HL-60 (cell line): ENCODE measurements at regions not wholly inside any gene's neighbourhood (a gene's known extent, or its start where the extent isn't known, plus 50 kb on each side); places are given as distances from the start of the nearest gene placed in this dataset.
"Not testable (repeated sequence)": the region's sequence is repeated elsewhere in the genome, so short reads cannot be mapped to it uniquely, and the experiment has no call there.

ENCODE experiments used
- DNase-seq, 2 experiments: peaks; one replicate each; pipeline ENCODE4 v3.0.0-alpha.2; 2010 to 2020; ENCODE audit warnings: low read depth in 1 of 2, low spot score in 1 of 2
- H3K27ac ChIP-seq: fragments of 250-450 bp; sonication (Bioruptor Pico); replicated peaks from 2 replicates; pipeline ENCODE4 v1.5.1; 2020; ENCODE audit warnings: mild to moderate bottlenecking, moderate library complexity
- H3K27me3 ChIP-seq: fragments of 250-450 bp; sonication (Bioruptor Pico); 2 replicates; pipeline ENCODE4 v1.5.1; 2021; ENCODE audit warnings: mild to moderate bottlenecking, moderate library complexity; ENCODE audit not compliant: insufficient read depth, poor library complexity, severe bottlenecking
- H3K4me3 ChIP-seq: replicated peaks from 2 replicates; pipeline ENCODE4 v1.5.1; 2011; ENCODE audit warnings: mild to moderate bottlenecking, control low read depth, low read length; ENCODE audit not compliant: insufficient read depth
- CTCF ChIP-seq: IDR thresholded peaks from one replicate; pipeline ENCODE4 v1.5.1; 2011; ENCODE audit warnings: low read length, control low read depth, inconsistent platforms; ENCODE audit not compliant: insufficient read depth
- GABPA ChIP-seq: IDR thresholded peaks from 2 replicates; pipeline ENCODE4 v1.6.1; 2012; ENCODE audit warnings: low read depth
- POLR2AphosphoS5 ChIP-seq: IDR thresholded peaks from 2 replicates; pipeline ENCODE4 v1.6.1; 2012; ENCODE audit warnings: low read depth
- SPI1 ChIP-seq: IDR thresholded peaks from 2 replicates; pipeline ENCODE4 v1.6.1; 2012; ENCODE audit warnings: low read depth, mild to moderate bottlenecking, borderline replicate concordance
- TF ChIP-seq, protein P1 (sequence below): IDR thresholded peaks from 2 replicates; pipeline ENCODE4 v1.6.1; 2012; ENCODE audit warnings: low read depth; ENCODE audit not compliant: insufficient replicate concordance

DNA sequence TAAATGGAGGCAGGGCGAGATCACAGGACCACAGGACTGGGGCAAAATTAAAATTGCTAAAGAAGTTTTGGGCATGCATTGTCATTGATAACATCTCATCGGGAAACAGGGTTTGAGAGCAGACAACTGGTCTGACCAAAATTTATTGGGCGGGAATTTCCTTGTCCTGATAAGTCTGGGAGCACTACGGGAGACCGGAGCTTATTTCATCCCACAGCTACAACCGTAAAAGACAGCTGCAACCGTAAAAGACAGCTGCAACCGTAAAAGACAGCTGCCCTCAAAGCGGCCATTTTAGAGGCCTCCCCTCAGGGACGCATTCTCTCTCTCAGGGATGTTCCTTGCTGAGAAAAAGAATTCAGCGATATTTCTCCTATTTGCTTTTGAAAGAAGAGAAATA, 170.4 kb upstream of the NPAP1 start:
- DNase-seq, H3K4me3 ChIP-seq, H3K27ac ChIP-seq: not testable (repeated sequence)

GRCh38 chr15:24509714-24510113, 165.9 kb upstream of the NPAP1 start:
- H3K27me3 ChIP-seq, H3K4me3 ChIP-seq, H3K27ac ChIP-seq, DNase-seq: not testable (repeated sequence)

More for the DNA sequence above, 170.4 kb upstream of the NPAP1 start:
- not testable (repeated sequence) for H3K27me3 ChIP-seq

DNA sequence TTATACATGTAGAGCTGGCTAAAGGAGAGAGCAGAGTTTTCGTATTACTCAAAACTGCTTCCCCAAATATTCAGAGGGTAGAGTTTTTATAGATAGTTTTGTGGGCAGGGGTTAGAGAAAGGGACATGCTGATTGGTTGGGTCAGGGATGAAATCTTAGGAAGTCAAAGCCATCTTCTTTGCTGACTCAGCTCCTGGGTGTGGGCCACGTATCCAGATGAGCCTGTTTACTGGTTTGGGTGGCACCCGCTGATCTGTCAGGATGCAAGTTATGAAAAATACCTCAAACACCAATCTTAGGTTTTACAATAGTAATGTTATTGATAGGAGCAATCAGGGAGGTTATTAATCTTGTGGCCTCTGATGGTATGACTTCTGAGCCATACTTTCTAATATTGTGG, 164.0 kb upstream of the NPAP1 start:
- DNase-seq, H3K27ac ChIP-seq, H3K4me3 ChIP-seq, H3K27me3 ChIP-seq: not testable (repeated sequence)

GRCh38 chr15:24518772-24519171, 156.8 kb upstream of the NPAP1 start:
- H3K27me3 ChIP-seq, H3K27ac ChIP-seq, H3K4me3 ChIP-seq, DNase-seq: not testable (repeated sequence)

DNA sequence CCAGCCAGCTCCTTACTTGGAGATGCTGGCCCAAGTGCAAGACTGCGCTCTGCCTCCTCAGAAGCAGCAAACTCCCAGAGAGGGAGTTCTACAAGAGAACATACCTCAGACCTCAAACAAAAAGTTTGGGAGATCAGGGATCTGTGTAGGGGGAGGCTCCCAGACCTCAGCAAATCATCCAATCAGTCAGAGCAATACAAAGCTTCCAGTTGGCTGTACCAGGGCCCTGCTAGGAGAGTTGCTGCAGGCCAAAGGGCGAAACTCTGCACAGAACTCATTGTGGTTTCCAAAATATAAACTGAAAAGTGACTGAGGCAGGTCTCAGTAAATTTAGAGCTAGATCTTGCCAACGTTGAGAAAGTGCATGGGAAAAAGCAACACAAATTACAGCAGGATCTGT, 144.3 kb upstream of the NPAP1 start:
- not testable (repeated sequence) for H3K27ac ChIP-seq, H3K4me3 ChIP-seq, H3K27me3 ChIP-seq, DNase-seq

GRCh38 chr15:24534032-24534431, 141.5 kb upstream of the NPAP1 start:
- H3K4me3 ChIP-seq, H3K27ac ChIP-seq, H3K27me3 ChIP-seq, DNase-seq: not testable (repeated sequence)

DNA sequence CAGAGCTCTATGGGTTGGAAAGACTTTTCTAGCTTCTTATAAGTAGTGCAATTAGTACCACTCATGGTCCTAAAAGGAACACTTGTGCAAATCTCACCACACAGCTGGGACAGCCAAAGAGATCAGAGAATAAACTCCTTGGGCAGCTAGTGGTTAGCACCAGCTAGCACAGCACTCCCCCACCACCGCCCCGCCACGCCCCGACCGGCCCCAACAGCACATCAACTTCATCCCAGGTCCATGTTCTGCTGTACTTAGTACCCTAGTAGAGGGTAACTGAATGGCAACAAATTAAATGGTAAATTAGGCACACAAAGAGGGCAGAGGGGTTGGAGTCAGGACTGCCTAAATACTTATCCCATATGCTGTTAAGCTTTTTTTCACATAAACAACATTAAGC, 118.3 kb upstream of the NPAP1 start:
- not testable (repeated sequence) for H3K4me3 ChIP-seq, H3K27ac ChIP-seq, DNase-seq, H3K27me3 ChIP-seq

DNA sequence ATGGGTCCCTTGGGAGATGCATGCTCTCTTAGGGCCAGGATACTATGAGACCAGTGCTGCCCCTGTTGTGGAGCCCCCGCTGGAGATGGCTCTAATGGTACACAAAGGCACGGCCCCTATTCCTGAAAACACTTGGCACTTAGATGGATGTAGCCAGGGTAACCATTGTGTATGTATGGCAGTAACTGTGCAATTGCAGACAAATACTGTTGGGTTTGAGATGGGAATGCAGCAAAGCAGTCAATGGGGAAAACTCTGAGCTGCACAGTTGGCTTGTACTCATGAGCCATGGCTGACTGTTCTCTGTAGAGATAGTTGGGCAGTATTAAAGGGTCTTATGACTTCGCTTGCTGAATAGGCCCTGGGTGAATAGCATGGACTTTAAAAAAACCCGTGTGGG, 67.9 kb upstream of the NPAP1 start:
- Histone ChIP-seq H3K27ac (no peak overlapping the region), H3K27me3 (no peaks in the 10 kb centered on the region), H3K4me3 (no peak overlapping the region)
- TF ChIP-seq SPI1 (no peak), POLR2AphosphoS5 (no peak), GABPA (no peak), CTCF (no peak)
- TF ChIP-seq, protein P1, sequence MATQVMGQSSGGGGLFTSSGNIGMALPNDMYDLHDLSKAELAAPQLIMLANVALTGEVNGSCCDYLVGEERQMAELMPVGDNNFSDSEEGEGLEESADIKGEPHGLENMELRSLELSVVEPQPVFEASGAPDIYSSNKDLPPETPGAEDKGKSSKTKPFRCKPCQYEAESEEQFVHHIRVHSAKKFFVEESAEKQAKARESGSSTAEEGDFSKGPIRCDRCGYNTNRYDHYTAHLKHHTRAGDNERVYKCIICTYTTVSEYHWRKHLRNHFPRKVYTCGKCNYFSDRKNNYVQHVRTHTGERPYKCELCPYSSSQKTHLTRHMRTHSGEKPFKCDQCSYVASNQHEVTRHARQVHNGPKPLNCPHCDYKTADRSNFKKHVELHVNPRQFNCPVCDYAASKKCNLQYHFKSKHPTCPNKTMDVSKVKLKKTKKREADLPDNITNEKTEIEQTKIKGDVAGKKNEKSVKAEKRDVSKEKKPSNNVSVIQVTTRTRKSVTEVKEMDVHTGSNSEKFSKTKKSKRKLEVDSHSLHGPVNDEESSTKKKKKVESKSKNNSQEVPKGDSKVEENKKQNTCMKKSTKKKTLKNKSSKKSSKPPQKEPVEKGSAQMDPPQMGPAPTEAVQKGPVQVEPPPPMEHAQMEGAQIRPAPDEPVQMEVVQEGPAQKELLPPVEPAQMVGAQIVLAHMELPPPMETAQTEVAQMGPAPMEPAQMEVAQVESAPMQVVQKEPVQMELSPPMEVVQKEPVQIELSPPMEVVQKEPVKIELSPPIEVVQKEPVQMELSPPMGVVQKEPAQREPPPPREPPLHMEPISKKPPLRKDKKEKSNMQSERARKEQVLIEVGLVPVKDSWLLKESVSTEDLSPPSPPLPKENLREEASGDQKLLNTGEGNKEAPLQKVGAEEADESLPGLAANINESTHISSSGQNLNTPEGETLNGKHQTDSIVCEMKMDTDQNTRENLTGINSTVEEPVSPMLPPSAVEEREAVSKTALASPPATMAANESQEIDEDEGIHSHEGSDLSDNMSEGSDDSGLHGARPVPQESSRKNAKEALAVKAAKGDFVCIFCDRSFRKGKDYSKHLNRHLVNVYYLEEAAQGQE: no peak
- no peak for DNase-seq

- TF ChIP-seq SPI1: no peak
- no peak for TF ChIP-seq POLR2AphosphoS5
- no peak for TF ChIP-seq CTCF
- TF ChIP-seq GABPA: no peak
- TF ChIP-seq, protein P1: no peak
- no peak for DNase-seq
- Histone ChIP-seq H3K27ac (no peak overlapping the region), H3K27me3 (no peaks in the 10 kb centered on the region), H3K4me3 (no peak overlapping the region)
Measured at GRCh38 chr15:24617646-24618045, 57.9 kb upstream of the NPAP1 start.
